ENCODE measurements at regions not wholly inside any gene's neighbourhood (a gene's known extent, or its start where the extent isn't known, plus 50 kb on each side); places are given as distances from the start of the nearest gene placed in this dataset.

GRCh38 chr5:133712562-133712961 is 100.2 kb upstream of the FSTL4 start:
- TF ChIP-seq NFIC (IDR thresholded peaks at IDR 0.05): no peak
- TF ChIP-seq, protein P1, sequence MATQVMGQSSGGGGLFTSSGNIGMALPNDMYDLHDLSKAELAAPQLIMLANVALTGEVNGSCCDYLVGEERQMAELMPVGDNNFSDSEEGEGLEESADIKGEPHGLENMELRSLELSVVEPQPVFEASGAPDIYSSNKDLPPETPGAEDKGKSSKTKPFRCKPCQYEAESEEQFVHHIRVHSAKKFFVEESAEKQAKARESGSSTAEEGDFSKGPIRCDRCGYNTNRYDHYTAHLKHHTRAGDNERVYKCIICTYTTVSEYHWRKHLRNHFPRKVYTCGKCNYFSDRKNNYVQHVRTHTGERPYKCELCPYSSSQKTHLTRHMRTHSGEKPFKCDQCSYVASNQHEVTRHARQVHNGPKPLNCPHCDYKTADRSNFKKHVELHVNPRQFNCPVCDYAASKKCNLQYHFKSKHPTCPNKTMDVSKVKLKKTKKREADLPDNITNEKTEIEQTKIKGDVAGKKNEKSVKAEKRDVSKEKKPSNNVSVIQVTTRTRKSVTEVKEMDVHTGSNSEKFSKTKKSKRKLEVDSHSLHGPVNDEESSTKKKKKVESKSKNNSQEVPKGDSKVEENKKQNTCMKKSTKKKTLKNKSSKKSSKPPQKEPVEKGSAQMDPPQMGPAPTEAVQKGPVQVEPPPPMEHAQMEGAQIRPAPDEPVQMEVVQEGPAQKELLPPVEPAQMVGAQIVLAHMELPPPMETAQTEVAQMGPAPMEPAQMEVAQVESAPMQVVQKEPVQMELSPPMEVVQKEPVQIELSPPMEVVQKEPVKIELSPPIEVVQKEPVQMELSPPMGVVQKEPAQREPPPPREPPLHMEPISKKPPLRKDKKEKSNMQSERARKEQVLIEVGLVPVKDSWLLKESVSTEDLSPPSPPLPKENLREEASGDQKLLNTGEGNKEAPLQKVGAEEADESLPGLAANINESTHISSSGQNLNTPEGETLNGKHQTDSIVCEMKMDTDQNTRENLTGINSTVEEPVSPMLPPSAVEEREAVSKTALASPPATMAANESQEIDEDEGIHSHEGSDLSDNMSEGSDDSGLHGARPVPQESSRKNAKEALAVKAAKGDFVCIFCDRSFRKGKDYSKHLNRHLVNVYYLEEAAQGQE (IDR thresholded peaks at IDR 0.05; ENCODE audit: low read depth): no peak
- no peak for TF ChIP-seq CEBPB (IDR thresholded peaks at IDR 0.05)
- TF ChIP-seq CREB1 (IDR thresholded peaks at IDR 0.05; ENCODE audit: low read depth): no peak
- TF ChIP-seq TCF12 (IDR thresholded peaks at IDR 0.05; ENCODE audit: low read depth): no peak
- no peak for TF ChIP-seq TEAD4 (IDR thresholded peaks at IDR 0.05)
- no peak for TF ChIP-seq EP300 (IDR thresholded peaks at IDR 0.05; ENCODE audit: borderline replicate concordance)
- no peak for TF ChIP-seq FOXM1 (IDR thresholded peaks at IDR 0.05; ENCODE audit: borderline replicate concordance, low read depth)
- TF ChIP-seq YY1 (IDR thresholded peaks at IDR 0.05; ENCODE audit: low read depth): no peak
- no peak for TF ChIP-seq ZBTB7A (IDR thresholded peaks at IDR 0.05; ENCODE audit: low read depth)
- TF ChIP-seq, protein P2, sequence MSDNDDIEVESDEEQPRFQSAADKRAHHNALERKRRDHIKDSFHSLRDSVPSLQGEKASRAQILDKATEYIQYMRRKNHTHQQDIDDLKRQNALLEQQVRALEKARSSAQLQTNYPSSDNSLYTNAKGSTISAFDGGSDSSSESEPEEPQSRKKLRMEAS (IDR thresholded peaks at IDR 0.05): no peak
- no peak for TF ChIP-seq RAD21 (IDR thresholded peaks at IDR 0.05; ENCODE audit: low read depth)
- TF ChIP-seq USF1 (IDR thresholded peaks at IDR 0.05): no peak
- TF ChIP-seq EGR1 (IDR thresholded peaks at IDR 0.05): no peak
- no peak for TF ChIP-seq TAF1 (IDR thresholded peaks at IDR 0.05; ENCODE audit: low read depth)

DNA sequence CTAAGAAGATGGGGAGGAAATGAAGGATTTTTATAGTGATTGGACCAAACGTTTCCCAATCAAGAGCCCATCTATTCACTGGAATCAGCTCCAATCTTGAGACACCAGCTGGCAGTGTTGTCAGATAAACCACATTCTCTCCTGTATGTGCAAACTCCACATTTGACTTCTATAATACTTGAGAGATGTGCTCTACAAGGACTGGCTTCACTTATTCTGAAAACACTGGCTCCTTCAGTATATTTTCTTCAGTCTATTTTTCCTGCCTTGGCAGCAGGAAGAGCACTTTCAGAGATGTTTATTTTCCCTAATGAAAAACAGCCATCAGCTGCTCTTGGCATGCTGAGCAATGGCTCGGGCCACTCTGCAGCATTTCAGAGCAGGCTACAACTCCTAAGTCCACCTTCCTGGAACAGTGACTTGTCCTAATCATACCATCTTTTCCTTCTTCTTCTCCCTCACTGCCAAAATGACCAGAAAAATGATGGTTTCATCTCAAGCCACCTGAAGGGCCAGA is 96.9 kb upstream of the FSTL4 start:
- TF ChIP-seq NFIC (IDR thresholded peaks at IDR 0.05): no peak
- no peak for TF ChIP-seq YY1 (IDR thresholded peaks at IDR 0.05; ENCODE audit: low read depth)
- no peak for TF ChIP-seq RAD21 (IDR thresholded peaks at IDR 0.05; ENCODE audit: low read depth)
- no peak for TF ChIP-seq TCF12 (IDR thresholded peaks at IDR 0.05; ENCODE audit: low read depth)
- TF ChIP-seq, protein P2 (IDR thresholded peaks at IDR 0.05): no peak
- no peak for TF ChIP-seq EGR1 (IDR thresholded peaks at IDR 0.05)
- TF ChIP-seq, protein P1 (IDR thresholded peaks at IDR 0.05; ENCODE audit: low read depth): no peak
- no peak for TF ChIP-seq TEAD4 (IDR thresholded peaks at IDR 0.05)
- TF ChIP-seq TAF1 (IDR thresholded peaks at IDR 0.05; ENCODE audit: low read depth): no peak
- TF ChIP-seq ZBTB7A (IDR thresholded peaks at IDR 0.05; ENCODE audit: low read depth): no peak
- TF ChIP-seq CREB1 (IDR thresholded peaks at IDR 0.05; ENCODE audit: low read depth): no peak
- TF ChIP-seq EP300 (IDR thresholded peaks at IDR 0.05; ENCODE audit: borderline replicate concordance): no peak
- TF ChIP-seq USF1 (IDR thresholded peaks at IDR 0.05): no peak
- no peak for TF ChIP-seq FOXM1 (IDR thresholded peaks at IDR 0.05; ENCODE audit: borderline replicate concordance, low read depth)
- TF ChIP-seq CEBPB (IDR thresholded peaks at IDR 0.05): no peak

DNA sequence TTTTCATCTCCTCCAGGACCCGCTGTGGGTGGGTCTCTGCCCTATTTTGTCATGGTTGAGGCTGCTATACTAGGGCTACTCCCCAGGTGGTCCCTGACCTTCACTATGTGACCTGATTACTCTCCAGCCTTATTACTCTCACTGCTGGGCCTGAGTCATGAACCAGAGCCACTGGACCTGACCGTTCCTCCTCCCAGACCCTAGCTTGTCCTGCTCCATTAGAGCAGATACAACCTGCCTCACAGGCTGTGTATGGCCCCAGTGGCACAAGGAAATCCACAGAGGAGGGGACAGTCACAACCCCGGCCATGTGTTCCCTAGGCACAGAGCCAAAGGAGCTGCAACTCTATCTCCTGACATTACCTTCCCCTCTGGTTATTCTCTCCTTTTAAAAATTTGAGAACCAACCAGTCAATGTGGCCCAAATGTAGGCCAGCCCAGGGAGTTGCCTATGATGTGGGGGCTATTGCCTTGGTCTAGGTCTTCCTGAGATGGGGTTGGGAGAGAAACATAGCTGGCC is 96.0 kb upstream of the FSTL4 start:
- TF ChIP-seq, protein P2 (IDR thresholded peaks at IDR 0.05): no peak
- TF ChIP-seq CREB1 (IDR thresholded peaks at IDR 0.05; ENCODE audit: low read depth) (no peak), TEAD4 (IDR thresholded peaks at IDR 0.05) (no peak), RAD21 (IDR thresholded peaks at IDR 0.05; ENCODE audit: low read depth) (no peak), EP300 (IDR thresholded peaks at IDR 0.05; ENCODE audit: borderline replicate concordance) (no peak), CEBPB (IDR thresholded peaks at IDR 0.05) (no peak), TAF1 (IDR thresholded peaks at IDR 0.05; ENCODE audit: low read depth) (no peak), NFIC (IDR thresholded peaks at IDR 0.05) (no peak)

DNA sequence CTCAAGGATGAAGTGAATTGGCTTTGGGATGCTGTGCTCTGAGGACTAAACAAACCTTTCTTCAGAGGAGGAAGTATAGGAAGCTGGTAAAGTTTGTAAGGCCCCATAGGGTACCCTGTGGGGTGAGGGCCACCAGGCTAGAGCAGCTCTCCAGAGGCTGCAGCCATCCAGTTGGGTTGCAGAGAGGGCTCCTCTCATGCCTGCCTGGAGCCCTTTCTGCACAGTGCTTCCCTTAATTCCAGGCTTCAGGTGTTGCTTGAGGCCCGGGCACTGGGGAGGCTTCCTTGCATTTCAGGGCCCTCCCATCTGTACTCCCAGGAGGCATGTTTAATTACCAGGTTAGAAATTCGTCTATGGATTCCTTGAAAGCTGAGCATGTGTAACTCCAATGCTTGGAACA is 95.3 kb upstream of the FSTL4 start:
- TF ChIP-seq, protein P2 (IDR thresholded peaks at IDR 0.05): no peak
- TF ChIP-seq TAF1 (IDR thresholded peaks at IDR 0.05; ENCODE audit: low read depth) (no peak), TEAD4 (IDR thresholded peaks at IDR 0.05) (no peak), FOXM1 (IDR thresholded peaks at IDR 0.05; ENCODE audit: borderline replicate concordance, low read depth) (no peak), TCF12 (IDR thresholded peaks at IDR 0.05; ENCODE audit: low read depth) (no peak), ZBTB7A (IDR thresholded peaks at IDR 0.05; ENCODE audit: low read depth) (no peak), NFIC (IDR thresholded peaks at IDR 0.05) (no peak), CEBPB (IDR thresholded peaks at IDR 0.05) (no peak), YY1 (IDR thresholded peaks at IDR 0.05; ENCODE audit: low read depth) (no peak), EP300 (IDR thresholded peaks at IDR 0.05; ENCODE audit: borderline replicate concordance) (no peak), CREB1 (IDR thresholded peaks at IDR 0.05; ENCODE audit: low read depth) (no peak), USF1 (IDR thresholded peaks at IDR 0.05) (no peak), EGR1 (IDR thresholded peaks at IDR 0.05) (no peak), RAD21 (IDR thresholded peaks at IDR 0.05; ENCODE audit: low read depth) (no peak)
- TF ChIP-seq, protein P1 (IDR thresholded peaks at IDR 0.05; ENCODE audit: low read depth): no peak
